Endothelial cell of umbilical vein (primary cell): ENCODE measurements at regions not wholly inside any gene's neighbourhood (a gene's known extent, or its start where the extent isn't known, plus 50 kb on each side); places are given as distances from the start of the nearest gene placed in this dataset.

ENCODE experiments used
- BruUV-seq: library from RNA; stranded (reverse); fragments of 400-500 nt; replicated peaks from 2 replicates; lab custom pipeline; 2021; lab: Mats Ljungman, UMichigan
- CTCF ChIA-PET: fragments of 300-600, 350-600 bp; sonication (Branson Sonifier 250); formaldehyde crosslinking; loops from one replicate; lab custom pipeline; 2021; ENCODE audit warnings: antibody characterized with exemption, inconsistent platforms; lab: Charles Lee
- POLR2A ChIA-PET: fragments of 300-600, 350-600 bp; sonication (Branson Sonifier 250); formaldehyde crosslinking; loops from one replicate; lab custom pipeline; 2021; ENCODE audit warnings: antibody characterized with exemption, inconsistent platforms; lab: Charles Lee
- DNase-seq: peaks from one replicate; pipeline ENCODE4 v3.0.0-alpha.2; 2011; ENCODE audit warnings: low read depth, low spot score
- FAIRE-seq: peaks from 2 replicates; lab custom pipeline; 2011; peaks lifted over from hg19 to GRCh38; lab: Jason Lieb, UNC
- H2AFZ ChIP-seq: 2 replicates; pipeline ENCODE4 v1.6.0; 2012; ENCODE audit warnings: low read depth, low read length, control low read depth, inconsistent platforms
- H3K27ac ChIP-seq: 2 replicates; pipeline ENCODE4 v1.5.1; 2011; ENCODE audit warnings: low read depth, mild to moderate bottlenecking, control low read depth, low read length, moderate library complexity; ENCODE audit not compliant: insufficient read depth
- H3K27me3 ChIP-seq, 2 experiments: 2 replicates each; pipeline versions ENCODE4 v1.6.0 to v1.6.1; 2011; ENCODE audit warnings: low read length in 2 of 2, mixed read lengths in 1 of 2; ENCODE audit not compliant: control insufficient read depth in 2 of 2, insufficient read depth in 2 of 2
- H3K36me3 ChIP-seq, 2 experiments: 2 replicates in 1 of 2; 3 replicates in 1 of 2; pipeline ENCODE4 v1.5.1; 2011; ENCODE audit warnings: low read length in 2 of 2, mild to moderate bottlenecking in 1 of 2, moderate library complexity in 1 of 2; ENCODE audit not compliant: control insufficient read depth in 2 of 2, insufficient read depth in 2 of 2; ENCODE audit errors: extremely low read depth in 1 of 2
- H3K4me1 ChIP-seq: 3 replicates; pipeline ENCODE4 v1.5.1; 2011; ENCODE audit warnings: mild to moderate bottlenecking, low read length; ENCODE audit not compliant: control insufficient read depth, insufficient read depth; ENCODE audit errors: extremely low read depth
- H3K4me2 ChIP-seq: 2 replicates; pipeline ENCODE4 v1.6.1; 2011; ENCODE audit warnings: low read length, control low read depth, mixed read lengths; ENCODE audit not compliant: insufficient read depth
- H3K4me3 ChIP-seq, 3 experiments: fragments of 200-600 bp in 1 of 3; sonication (generic), shearing (Covaris generic) in 1 of 3; replicated peaks in 1 of 3; 2 replicates each; pipeline ENCODE4 v1.5.1; 2011 to 2016; ENCODE audit warnings: control low read depth in 3 of 3, low read length in 3 of 3, mild to moderate bottlenecking in 2 of 3, inconsistent platforms in 1 of 3, low read depth in 1 of 3, moderate library complexity in 1 of 3; ENCODE audit not compliant: insufficient read depth in 1 of 3
- H3K79me2 ChIP-seq: 2 replicates; pipeline ENCODE4 v1.6.0; 2012; ENCODE audit warnings: low read length, inconsistent platforms; ENCODE audit not compliant: control insufficient read depth, insufficient read depth
- H3K9ac ChIP-seq: replicated peaks from 2 replicates; pipeline ENCODE3; 2011; ENCODE audit warnings: low read length, control low read depth; ENCODE audit not compliant: insufficient read depth; ENCODE audit errors: extremely low read depth
- H3K9me1 ChIP-seq: replicated peaks from 3 replicates; pipeline ENCODE4 v1.6.0; 2011; ENCODE audit warnings: mild to moderate bottlenecking, low read length; ENCODE audit not compliant: control insufficient read depth, insufficient read depth; ENCODE audit errors: extremely low read depth
- H3K9me3 ChIP-seq: replicated peaks from 2 replicates; pipeline ENCODE4 v1.5.1; 2012; ENCODE audit warnings: low read length, inconsistent platforms; ENCODE audit not compliant: control insufficient read depth, insufficient read depth
- H4K20me1 ChIP-seq: replicated peaks from 2 replicates; pipeline ENCODE3; 2011; ENCODE audit warnings: mild to moderate bottlenecking, low read length; ENCODE audit not compliant: control insufficient read depth, insufficient read depth; ENCODE audit errors: extremely low read depth
- CTCF ChIP-seq, 2 donors: IDR thresholded peaks; 1 replicate in 1 of 2; 2 replicates in 1 of 2; pipeline ENCODE4 v1.5.1; 2011; ENCODE audit warnings: low read length in 2 of 2, mild to moderate bottlenecking in 2 of 2, moderate library complexity in 2 of 2, control low read depth in 1 of 2, inconsistent platforms in 1 of 2, low read depth in 1 of 2; ENCODE audit not compliant: insufficient read depth in 1 of 2; ENCODE audit errors: extremely low read depth in 1 of 2
- EZH2 ChIP-seq: IDR thresholded peaks from 2 replicates; pipeline ENCODE4 v1.6.1; 2012; ENCODE audit warnings: borderline replicate concordance, low read depth, mild to moderate bottlenecking, moderate library complexity, low read length, inconsistent platforms; ENCODE audit not compliant: severe bottlenecking
- FOS ChIP-seq: IDR thresholded peaks from 2 replicates; pipeline ENCODE4 v1.6.1; 2011; ENCODE audit warnings: mild to moderate bottlenecking, low read length, moderate library complexity, borderline replicate concordance; ENCODE audit not compliant: insufficient read depth
- GATA2 ChIP-seq: IDR thresholded peaks from 2 replicates; pipeline ENCODE4 v1.7.0; 2011; ENCODE audit warnings: low read depth, mild to moderate bottlenecking, moderate library complexity, mixed read lengths, low read length; ENCODE audit not compliant: insufficient read length, insufficient read depth
- JUN ChIP-seq: IDR thresholded peaks from 2 replicates; pipeline ENCODE4 v1.6.1; 2011; ENCODE audit warnings: borderline replicate concordance, low read depth; ENCODE audit not compliant: insufficient read length, insufficient read depth
- MAX ChIP-seq: IDR thresholded peaks from 2 replicates; pipeline ENCODE4 v1.6.1; 2011; ENCODE audit not compliant: insufficient read depth, insufficient read length
- MYC ChIP-seq: IDR thresholded peaks from one replicate; pipeline ENCODE4 v1.6.1; 2011; ENCODE audit warnings: mild to moderate bottlenecking, low read depth, low read length
- POLR2A ChIP-seq: IDR thresholded peaks from 2 replicates; pipeline ENCODE4 v1.6.1; 2012; ENCODE audit warnings: low read depth, mild to moderate bottlenecking, control low read depth, low read length
- POLR2AphosphoS5 ChIP-seq: IDR thresholded peaks from 2 replicates; pipeline ENCODE4 v1.6.1; 2012; ENCODE audit warnings: low read depth, mild to moderate bottlenecking, control low read depth, low read length, moderate library complexity; ENCODE audit not compliant: insufficient read depth
- dilution Hi-C: fragments of 300-500 bp; cut with MboI; formaldehyde crosslinking; loops from one replicate; pipeline ENCODE4 v1.15.0; 2019; ENCODE audit warnings: low sequenced_read_pairs; ENCODE audit not compliant: extremely low pct_ligation_motif_present
- intact Hi-C: fragments of 100-400 bp; cut with micrococcal nuclease; formaldehyde crosslinking; loops from one replicate; pipeline ENCODE4 v1.10.0; 2022

- no TSS peak for BruUV-seq
- Histone ChIP-seq H3K27me3 (no peaks in the 10 kb centered on the region), H3K4me2 (no peak overlapping the region), H3K27ac (no peak overlapping the region), H3K9me3 (no peaks in the 10 kb centered on the region), H3K9me1 (no peaks in the 10 kb centered on the region), H3K4me1 (no peaks in the 10 kb centered on the region), H3K9ac (no peak overlapping the region), H3K36me3 (no peaks in the 10 kb centered on the region), H3K79me2 (no peaks in the 10 kb centered on the region), H2AFZ (no peak overlapping the region), H4K20me1 (no peaks in the 10 kb centered on the region), H3K4me3 (no peak overlapping the region)
- FAIRE-seq (no peak), DNase-seq (no peak)
- intact Hi-C loops = no loop called here
- dilution Hi-C loops = no loop called here
- TF ChIP-seq GATA2 (no peak), JUN (no peak), POLR2A (no peak), MYC (no peak), EZH2 (no peak), POLR2AphosphoS5 (no peak), FOS (no peak), CTCF (IDR thresholded peaks at IDR 0.05; ENCODE audit: extremely low read depth in 1 of 2, insufficient read depth in 1 of 2, low read depth in 1 of 2, low read length in 2 of 2) (no peak), MAX (no peak)
- POLR2A ChIA-PET = no interaction called here
- CTCF ChIA-PET = no interaction called here
These were observed 591.6 kb downstream of the DSC3 start for GRCh38 chr18:30450927-30451326.
